NCI-H2227 (cell line): ENCODE measurements at regions not wholly inside any gene's neighbourhood (a gene's known extent, or its start where the extent isn't known, plus 50 kb on each side); places are given as distances from the start of the nearest gene placed in this dataset.

Experiments used
- DNase-seq: peaks from one replicate; lab custom pipeline; 2025; ENCODE audit not compliant: unreplicated experiment; lab: John Stamatoyannopoulos, UW

DNA sequence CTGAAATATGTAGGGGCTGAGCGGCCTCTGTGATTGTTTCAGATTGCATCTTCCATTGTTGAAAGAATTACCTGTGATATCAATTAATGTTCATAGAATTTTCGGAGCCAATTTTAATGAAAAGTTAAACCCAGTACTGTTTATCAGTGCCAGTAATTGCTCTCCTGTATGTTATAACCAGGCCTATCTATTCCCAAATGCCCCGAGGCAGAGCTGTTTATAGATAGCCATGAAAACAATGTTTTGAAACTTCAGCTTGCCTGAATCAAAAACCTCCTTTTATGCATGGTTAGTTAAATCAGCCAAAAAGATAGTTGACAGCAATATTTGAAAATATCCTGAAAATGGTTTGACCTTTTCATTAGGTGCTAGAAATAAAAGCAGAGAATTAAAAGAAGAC, 50.1 kb upstream of the HDAC9 start:
- no peak for DNase-seq
